SK-N-SH (cell line): ENCODE measurements at regions not wholly inside any gene's neighbourhood (a gene's known extent, or its start where the extent isn't known, plus 50 kb on each side); places are given as distances from the start of the nearest gene placed in this dataset.

Experiments used
- CTCF ChIA-PET: fragments of 300-600, 350-600 bp; formaldehyde crosslinking; extraction: SDS; loops from one replicate; lab custom pipeline; 2021; lab: Yijun Ruan, JAX
- POLR2A ChIA-PET: fragments of 350-600 bp; sonication (Branson Sonifier 250); formaldehyde crosslinking; extraction: SDS; loops from one replicate; lab custom pipeline; 2020; ENCODE audit warnings: antibody characterized with exemption, inconsistent platforms; lab: Yijun Ruan, JAX
- DNase-seq: peaks from one replicate; pipeline ENCODE4 v3.0.0; 2012
- H2AFZ ChIP-seq: fragments of 200-600 bp; sonication (generic); 2 replicates; pipeline ENCODE4 v1.8.1; 2016; ENCODE audit warnings: antibody characterized with exemption, mild to moderate bottlenecking, low read depth
- H3F3A ChIP-seq: fragments of 200-600 bp; sonication (generic); replicated peaks from 2 replicates; pipeline ENCODE3; 2016; ENCODE audit warnings: antibody characterized with exemption, mild to moderate bottlenecking; ENCODE audit not compliant: insufficient read depth
- H3K27ac ChIP-seq, 2 experiments: fragments of 200-500 bp in 1 of 2; fragments of 200-600 bp in 1 of 2; sonication (Bioruptor generic) in 1 of 2; sonication (generic), shearing (Covaris generic) in 1 of 2; 2 replicates each; pipeline versions ENCODE4 v1.5.1 to v1.6.1; 2014 to 2016; ENCODE audit warnings: low read depth in 2 of 2, inconsistent platforms in 1 of 2, low read length in 1 of 2, mild to moderate bottlenecking in 1 of 2, mixed read lengths in 1 of 2
- H3K27me3 ChIP-seq: fragments of 200-600 bp; sonication (generic), shearing (Covaris generic); 2 replicates; pipeline ENCODE4 v1.6.1; 2016; ENCODE audit warnings: mixed run types; ENCODE audit not compliant: insufficient read depth
- H3K36me3 ChIP-seq, 2 experiments: fragments of 200-500 bp in 1 of 2; fragments of 200-600 bp in 1 of 2; sonication (Bioruptor generic) in 1 of 2; sonication (generic) in 1 of 2; replicated peaks in 1 of 2; 2 replicates each; pipeline versions ENCODE3 to v1.5.1; 2014 to 2016; ENCODE audit warnings: low read length in 1 of 2, mild to moderate bottlenecking in 1 of 2; ENCODE audit not compliant: insufficient read depth in 2 of 2, control insufficient read depth in 1 of 2
- H3K4me1 ChIP-seq, 2 experiments: fragments of 200-500 bp in 1 of 2; fragments of 200-600 bp in 1 of 2; sonication (Bioruptor generic) in 1 of 2; sonication (generic), shearing (Covaris generic) in 1 of 2; 2 replicates each; pipeline versions ENCODE4 v1.5.1 to v1.6.1; 2014 to 2016; ENCODE audit warnings: low read depth in 1 of 2, low read length in 1 of 2, mixed run types in 1 of 2; ENCODE audit not compliant: insufficient read depth in 2 of 2, control insufficient read depth in 1 of 2
- H3K4me2 ChIP-seq: fragments of 200-600 bp; sonication (generic), shearing (Covaris generic); 2 replicates; pipeline ENCODE4 v1.6.1; 2017; ENCODE audit warnings: mixed run types
- H3K4me3 ChIP-seq, 2 experiments: fragments of 200-500 bp in 1 of 2; fragments of 200-600 bp in 1 of 2; sonication (Bioruptor generic) in 1 of 2; sonication (generic), shearing (Covaris generic) in 1 of 2; 2 replicates each; pipeline versions ENCODE4 v1.5.1 to v1.8.1; 2014 to 2016; ENCODE audit warnings: low read depth in 2 of 2, inconsistent platforms in 1 of 2, low read length in 1 of 2, mild to moderate bottlenecking in 1 of 2, mixed read lengths in 1 of 2, moderate library complexity in 1 of 2
- H3K79me2 ChIP-seq: fragments of 200-600 bp; sonication (generic); 2 replicates; pipeline ENCODE4 v1.8.1; 2017; ENCODE audit warnings: mild to moderate bottlenecking; ENCODE audit not compliant: insufficient read depth
- H3K9ac ChIP-seq: fragments of 200-600 bp; sonication (generic); 2 replicates; pipeline ENCODE4 v1.6.1; 2017; ENCODE audit warnings: mixed run types
- H3K9me2 ChIP-seq: fragments of 200-600 bp; sonication (generic); 2 replicates; pipeline ENCODE4 v1.6.1; 2017; ENCODE audit warnings: mixed run types
- H3K9me3 ChIP-seq: fragments of 200-600 bp; sonication (generic); 2 replicates; pipeline ENCODE4 v1.6.1; 2017; ENCODE audit warnings: mixed run types, mild to moderate bottlenecking, moderate library complexity
- H4K20me1 ChIP-seq: fragments of 200-600 bp; sonication (generic); 2 replicates; pipeline ENCODE4 v1.6.1; 2017; ENCODE audit warnings: mild to moderate bottlenecking, mixed run types; ENCODE audit not compliant: insufficient read depth
- CHD2 ChIP-seq: fragments of 150-350 bp; IDR thresholded peaks from 2 replicates; pipeline ENCODE4 v1.6.1; 2018; ENCODE audit warnings: low read length; ENCODE audit not compliant: partially characterized antibody
- CTCF ChIP-seq: fragments of 200-600 bp; sonication (generic); IDR thresholded peaks from 2 replicates; pipeline ENCODE4 v1.6.1; 2017; ENCODE audit warnings: antibody characterized with exemption, mild to moderate bottlenecking, moderate library complexity
- FOXJ3 ChIP-seq: sonication (generic); formaldehyde crosslinking; IDR thresholded peaks from 2 replicates; pipeline ENCODE4 v1.5.1; 2020; ENCODE audit warnings: mild to moderate bottlenecking, missing genetic modification reagents
- FOXM1 ChIP-seq: IDR thresholded peaks from 2 replicates; pipeline ENCODE4 v1.4.0; 2012; ENCODE audit warnings: low read depth, mild to moderate bottlenecking
- JUND ChIP-seq: IDR thresholded peaks from 2 replicates; pipeline ENCODE4 v1.4.0; 2012
- MXI1 ChIP-seq: IDR thresholded peaks from 2 replicates; pipeline ENCODE4 v1.6.1; 2012; ENCODE audit warnings: mild to moderate bottlenecking, low read depth, low read length, improper control_type of control experiment
- POLR2AphosphoS5 ChIP-seq: IDR thresholded peaks from 2 replicates; pipeline ENCODE4 v1.6.1; 2012; ENCODE audit warnings: low read depth, low read length
- RAD21 ChIP-seq: IDR thresholded peaks from 2 replicates; pipeline ENCODE4 v1.6.1; 2012; ENCODE audit warnings: mild to moderate bottlenecking, low read length
- RXRA ChIP-seq: IDR thresholded peaks from 2 replicates; pipeline ENCODE4 v1.4.0; 2012; ENCODE audit warnings: low read depth, mild to moderate bottlenecking, borderline replicate concordance
- SIN3A ChIP-seq: IDR thresholded peaks from 2 replicates; pipeline ENCODE4 v1.6.1; 2012; ENCODE audit warnings: low read depth, mild to moderate bottlenecking, low read length, moderate library complexity, borderline replicate concordance
- TAF1 ChIP-seq: IDR thresholded peaks from 2 replicates; pipeline ENCODE4 v1.6.1; 2012; ENCODE audit warnings: low read depth, mild to moderate bottlenecking, low read length, moderate library complexity, borderline replicate concordance
- TEAD4 ChIP-seq: IDR thresholded peaks from 2 replicates; pipeline ENCODE4 v1.4.0; 2012; ENCODE audit warnings: mild to moderate bottlenecking, borderline replicate concordance; ENCODE audit not compliant: insufficient read depth
- YY1 ChIP-seq: IDR thresholded peaks from 2 replicates; pipeline ENCODE4 v1.4.0; 2012; ENCODE audit warnings: low read depth, mild to moderate bottlenecking
- TF ChIP-seq, protein P1 (sequence below): fragments of 150-350 bp; IDR thresholded peaks from 2 replicates; pipeline ENCODE4 v1.6.1; 2017; ENCODE audit warnings: antibody characterized with exemption, low read length, low read depth, borderline replicate concordance
- TF ChIP-seq, protein P2 (sequence below): IDR thresholded peaks from 2 replicates; pipeline ENCODE4 v1.4.0; 2012; ENCODE audit warnings: low read depth, borderline replicate concordance
- TF ChIP-seq, protein P3 (sequence below): fragments of 150-350 bp; IDR thresholded peaks from 2 replicates; pipeline ENCODE4 v1.6.1; 2016; ENCODE audit warnings: mild to moderate bottlenecking, low read depth, low read length

- Histone ChIP-seq H3K27ac (no peak overlapping the region), H3K36me3 (no peaks in the 10 kb centered on the region), H3K4me3 (no peak overlapping the region), H3K9ac (no peak overlapping the region), H3F3A (no peaks in the 10 kb centered on the region), H2AFZ (0 out of 2 replicates have a peak overlapping the region, but pooled peaks have one; percentile 51), H3K79me2 (no peaks in the 10 kb centered on the region), H3K9me3 (no peaks in the 10 kb centered on the region), H3K27me3 (no peaks in the 10 kb centered on the region), H3K4me2 (no peak overlapping the region), H3K9me2 (no peaks in the 10 kb centered on the region), H4K20me1 (no peaks in the 10 kb centered on the region), H3K4me1 (no peaks in the 10 kb centered on the region)
- ChIA-PET CTCF (no interaction called here), POLR2A (no interaction called here)
- no peak for DNase-seq
- TF ChIP-seq SIN3A, result no peak
- TF ChIP-seq, protein P1, sequence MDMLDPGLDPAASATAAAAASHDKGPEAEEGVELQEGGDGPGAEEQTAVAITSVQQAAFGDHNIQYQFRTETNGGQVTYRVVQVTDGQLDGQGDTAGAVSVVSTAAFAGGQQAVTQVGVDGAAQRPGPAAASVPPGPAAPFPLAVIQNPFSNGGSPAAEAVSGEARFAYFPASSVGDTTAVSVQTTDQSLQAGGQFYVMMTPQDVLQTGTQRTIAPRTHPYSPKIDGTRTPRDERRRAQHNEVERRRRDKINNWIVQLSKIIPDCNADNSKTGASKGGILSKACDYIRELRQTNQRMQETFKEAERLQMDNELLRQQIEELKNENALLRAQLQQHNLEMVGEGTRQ, result no peak
- no peak for TF ChIP-seq TEAD4
- TF ChIP-seq RXRA, result no peak
- TF ChIP-seq FOXJ3, result no peak
- TF ChIP-seq, protein P2, sequence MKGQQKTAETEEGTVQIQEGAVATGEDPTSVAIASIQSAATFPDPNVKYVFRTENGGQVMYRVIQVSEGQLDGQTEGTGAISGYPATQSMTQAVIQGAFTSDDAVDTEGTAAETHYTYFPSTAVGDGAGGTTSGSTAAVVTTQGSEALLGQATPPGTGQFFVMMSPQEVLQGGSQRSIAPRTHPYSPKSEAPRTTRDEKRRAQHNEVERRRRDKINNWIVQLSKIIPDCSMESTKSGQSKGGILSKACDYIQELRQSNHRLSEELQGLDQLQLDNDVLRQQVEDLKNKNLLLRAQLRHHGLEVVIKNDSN, result no peak
- TF ChIP-seq JUND, result no peak
- TF ChIP-seq CTCF, result no peak
- TF ChIP-seq, protein P3, sequence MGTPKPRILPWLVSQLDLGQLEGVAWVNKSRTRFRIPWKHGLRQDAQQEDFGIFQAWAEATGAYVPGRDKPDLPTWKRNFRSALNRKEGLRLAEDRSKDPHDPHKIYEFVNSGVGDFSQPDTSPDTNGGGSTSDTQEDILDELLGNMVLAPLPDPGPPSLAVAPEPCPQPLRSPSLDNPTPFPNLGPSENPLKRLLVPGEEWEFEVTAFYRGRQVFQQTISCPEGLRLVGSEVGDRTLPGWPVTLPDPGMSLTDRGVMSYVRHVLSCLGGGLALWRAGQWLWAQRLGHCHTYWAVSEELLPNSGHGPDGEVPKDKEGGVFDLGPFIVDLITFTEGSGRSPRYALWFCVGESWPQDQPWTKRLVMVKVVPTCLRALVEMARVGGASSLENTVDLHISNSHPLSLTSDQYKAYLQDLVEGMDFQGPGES, result no peak
- TF ChIP-seq FOXM1, result no peak
- TF ChIP-seq RAD21, result no peak
- TF ChIP-seq YY1, result no peak
- no peak for TF ChIP-seq MXI1
- TF ChIP-seq CHD2, result no peak
- no peak for TF ChIP-seq TAF1
- TF ChIP-seq POLR2AphosphoS5, result no peak
Observed at GRCh38 chr4:162707962-162708361, 458.7 kb downstream of the NAF1 start.
